Kidney (tissue), 13 donors: ENCODE measurements at regions not wholly inside any gene's neighbourhood (a gene's known extent, or its start where the extent isn't known, plus 50 kb on each side); places are given as distances from the start of the nearest gene placed in this dataset.
"Not testable (repeated sequence)": the region's sequence is repeated elsewhere in the genome, so short reads cannot be mapped to it uniquely, and the experiment has no call there.

Experiments
- DNase-seq, 5 donors: peaks; one replicate each; pipeline ENCODE4 v3.0.0-alpha.2; 2013 to 2020
- FAIRE-seq: peaks from 2 replicates; lab custom pipeline; 2012; peaks lifted over from hg19 to GRCh38; lab: Jason Lieb, UNC
- H3K27ac ChIP-seq, 2 donors: one replicate each; pipeline ENCODE4 v1.7.0; 2013; ENCODE audit warnings: low read depth in 2 of 2, low read length in 2 of 2, inconsistent platforms in 1 of 2
- H3K27me3 ChIP-seq: one replicate; pipeline ENCODE4 v1.7.1; 2013; ENCODE audit warnings: low read length, inconsistent platforms; ENCODE audit not compliant: control insufficient read depth, insufficient read depth
- H3K36me3 ChIP-seq, 3 donors: one replicate each; pipeline versions ENCODE4 v1.7.0 to v1.7.1; 2013; ENCODE audit warnings: low read length in 3 of 3, control low read depth in 1 of 3, inconsistent platforms in 1 of 3; ENCODE audit not compliant: insufficient read depth in 3 of 3, control insufficient read depth in 2 of 3
- H3K4me1 ChIP-seq, 3 donors: one replicate each; pipeline versions ENCODE4 v1.7.0 to v1.7.1; 2013; ENCODE audit warnings: low read length in 3 of 3, inconsistent platforms in 1 of 3, low read depth in 1 of 3; ENCODE audit not compliant: control insufficient read depth in 2 of 3, insufficient read depth in 2 of 3
- H3K4me3 ChIP-seq, 3 donors: one replicate each; pipeline versions ENCODE4 v1.7.0 to v1.8.1; 2013; ENCODE audit warnings: low read length in 3 of 3, control low read depth in 1 of 3, inconsistent platforms in 1 of 3
- H3K9ac ChIP-seq, 3 donors: one replicate each; pipeline versions ENCODE4 v1.7.0 to v1.7.1; 2013; ENCODE audit warnings: low read length in 3 of 3, control low read depth in 1 of 3, inconsistent platforms in 1 of 3
- H3K9me3 ChIP-seq, 3 donors: one replicate each; pipeline versions ENCODE4 v1.7.0 to v1.7.1; 2013; ENCODE audit warnings: low read length in 3 of 3, control low read depth in 1 of 3, inconsistent platforms in 1 of 3; ENCODE audit not compliant: control insufficient read depth in 2 of 3, insufficient read depth in 1 of 3
- CTCF ChIP-seq: IDR thresholded peaks from 3 replicates; pipeline ENCODE4 v1.5.1; 2012; ENCODE audit warnings: mild to moderate bottlenecking, moderate library complexity, borderline replicate concordance; ENCODE audit not compliant: insufficient read depth; ENCODE audit errors: extremely low read depth
- intact Hi-C: fragments of 100-400 bp; cut with DNase I; formaldehyde crosslinking; loops from one replicate; pipeline ENCODE4 v1.11.1; 2022
- donor health status: control.
- donor health status: control.
- donor health status: control.
- donor health status: control.
- donor health status: control.
- donor health status: DM: yes; HTN: yes; CAD: no.
- donor health status: Normal renal cell carcinoma (clear cell type).

- H3K9ac ChIP-seq, result no peak overlapping the region
- DNase-seq, result no peak
Measured at GRCh38 chr12:67790660-67791059, 142.1 kb downstream of the DYRK2 start.

DNA sequence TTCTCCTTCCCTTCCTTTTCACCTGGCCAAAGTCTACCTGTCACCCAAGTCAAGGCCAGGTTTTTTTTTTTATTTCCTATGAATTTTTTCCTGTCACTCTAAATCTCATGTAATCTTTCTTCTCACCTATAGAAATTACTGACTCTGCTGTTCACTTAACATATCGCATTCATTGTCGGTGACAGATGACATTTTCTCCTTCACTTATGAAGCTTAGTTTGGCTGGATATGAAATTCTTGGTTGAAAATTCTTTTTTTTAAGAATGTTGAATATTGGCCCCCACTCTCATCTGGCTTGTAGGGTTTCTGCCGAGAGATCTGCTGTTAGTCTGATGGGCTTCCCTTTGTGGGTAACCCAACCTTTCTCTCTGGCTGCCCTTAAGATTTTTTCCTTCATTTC, 142.8 kb downstream of the DYRK2 start:
- H3K36me3 ChIP-seq, H3K9ac ChIP-seq, intact Hi-C loops, H3K27me3 ChIP-seq, H3K4me3 ChIP-seq, DNase-seq, H3K4me1 ChIP-seq, H3K27ac ChIP-seq, H3K9me3 ChIP-seq, FAIRE-seq: not testable (repeated sequence)

More at GRCh38 chr12:67790660-67791059, 142.1 kb downstream of the DYRK2 start:
- intact Hi-C loops, result no loop called here
- Histone ChIP-seq H3K4me1 (no peaks in the 10 kb centered on the region), H3K27ac (no peak overlapping the region), H3K9me3 (no peaks in the 10 kb centered on the region), H3K4me3 (no peak overlapping the region), H3K27me3 (no peaks in the 10 kb centered on the region), H3K36me3 (no peaks in the 10 kb centered on the region)
- TF ChIP-seq CTCF, result no peak
- FAIRE-seq, result no peak

GRCh38 chr12:67792185-67792584, 143.6 kb downstream of the DYRK2 start:
- Histone ChIP-seq H3K36me3 (no peaks in the 10 kb centered on the region), H3K9me3 (no peaks in the 10 kb centered on the region), H3K4me3 (no peak overlapping the region), H3K27me3 (no peaks in the 10 kb centered on the region), H3K4me1 (no peaks in the 10 kb centered on the region), H3K9ac (no peak overlapping the region), H3K27ac (no peak overlapping the region)
- FAIRE-seq, result no peak
- no peak for DNase-seq
- intact Hi-C loops, result no loop called here
- no peak for TF ChIP-seq CTCF

GRCh38 chr12:67794161-67794560, 145.6 kb downstream of the DYRK2 start:
- Histone ChIP-seq H3K36me3 (no peaks in the 10 kb centered on the region), H3K9ac (no peak overlapping the region), H3K27ac (no peak overlapping the region), H3K4me1 (no peaks in the 10 kb centered on the region), H3K9me3 (no peaks in the 10 kb centered on the region), H3K4me3 (no peak overlapping the region), H3K27me3 (no peaks in the 10 kb centered on the region)
- DNase-seq, result no peak
- intact Hi-C loops, result no loop called here
- TF ChIP-seq CTCF, result no peak
- FAIRE-seq, result no peak
